Esophagus muscularis mucosa (tissue), 4 donors: ENCODE measurements at regions not wholly inside any gene's neighbourhood (a gene's known extent, or its start where the extent isn't known, plus 50 kb on each side); places are given as distances from the start of the nearest gene placed in this dataset.

Source experiments
- DNase-seq: peaks from one replicate; pipeline ENCODE4 v3.0.0-alpha.2; 2017; ENCODE audit errors: extremely low spot score
- H3K27ac ChIP-seq, 4 donors: fragments of 200-600 bp; sonication (generic); replicated peaks in 1 of 4; 1 replicate in 3 of 4; 2 replicates in 1 of 4; pipeline ENCODE4 v1.5.1; 2016 to 2019; ENCODE audit warnings: mild to moderate bottlenecking in 1 of 4
- H3K27me3 ChIP-seq, 4 donors: fragments of 200-600 bp; sonication (generic); one replicate each; pipeline versions ENCODE4 v1.5.1 to v1.6.0; 2016 to 2019
- H3K36me3 ChIP-seq, 4 donors: fragments of 200-600 bp; sonication (generic); one replicate each; pipeline ENCODE4 v1.5.1; 2016 to 2019
- H3K4me1 ChIP-seq, 4 donors: fragments of 200-600 bp; sonication (generic); one replicate each; pipeline ENCODE4 v1.5.1; 2016 to 2019
- H3K4me3 ChIP-seq, 4 donors: fragments of 200-600 bp; sonication (generic); 1 replicate in 2 of 4; 2 replicates in 2 of 4; pipeline ENCODE4 v1.5.1; 2016 to 2019; ENCODE audit warnings: mild to moderate bottlenecking in 4 of 4, moderate library complexity in 1 of 4
- H3K9me3 ChIP-seq, 4 donors: fragments of 200-600 bp; sonication (generic); 1 replicate in 3 of 4; 2 replicates in 1 of 4; pipeline ENCODE4 v1.5.1; 2016 to 2019
- CTCF ChIP-seq, 3 experiments: fragments of 200-600 bp in 2 of 3; fragments of 450-650 bp in 1 of 3; sonication (generic) in 2 of 3; IDR thresholded peaks; one replicate each; pipeline ENCODE4 v1.5.1; 2017 to 2019; ENCODE audit warnings: antibody characterized with exemption in 3 of 3, mild to moderate bottlenecking in 2 of 3, moderate library complexity in 1 of 3
- EP300 ChIP-seq: sonication (generic); formaldehyde crosslinking; IDR thresholded peaks from one replicate; pipeline ENCODE4 v1.6.1; 2017; ENCODE audit warnings: antibody characterized with exemption
- POLR2A ChIP-seq: fragments of 450-650 bp; IDR thresholded peaks from one replicate; pipeline ENCODE4 v1.6.1; 2017; ENCODE audit warnings: antibody characterized with exemption, moderate library complexity, mild to moderate bottlenecking, low read depth
- POLR2AphosphoS5 ChIP-seq, 2 donors: sonication (generic); formaldehyde crosslinking; IDR thresholded peaks; one replicate each; pipeline ENCODE4 v1.6.1; 2017; ENCODE audit warnings: antibody characterized with exemption in 2 of 2
- WGBS: methylation state at CpG from one replicate; pipeline ENCODE4 v1.1.5; 2018; 5-methylcytosine and 5-hydroxymethylcytosine counted together
- intact Hi-C: fragments of 100-400 bp; cut with DNase I; formaldehyde crosslinking; loops from one replicate; pipeline ENCODE4 v1.15.1; 2023

- H3K4me1 ChIP-seq: peaks cover 0 to 4% (median 0%) of the 10 kb centered on the region in 4 donors
- no peaks in the 10 kb centered on the region for H3K27me3 ChIP-seq
- H3K4me3 ChIP-seq: no peak overlapping the region
- no peak for DNase-seq
- H3K27ac ChIP-seq: no peak overlapping the region
- H3K9me3 ChIP-seq: no peaks in the 10 kb centered on the region
- TF ChIP-seq CTCF (IDR thresholded peaks at IDR 0.05) (no peak), POLR2A (no peak), POLR2AphosphoS5 (IDR thresholded peaks at IDR 0.05) (no peak), EP300 (no peak)
- WGBS: 89% methylated on average over 7 of the region's 7 CpGs
- intact Hi-C loops: no loop called here
- H3K36me3 ChIP-seq: no peaks in the 10 kb centered on the region
These were observed 151.5 kb upstream of the PARP11 start for GRCh38 chr12:4024701-4025100.

- intact Hi-C loops: no loop called here
- WGBS: 85% methylated on average over 7 of the region's 12 CpGs
These were observed 142.3 kb upstream of the PARP11 start for GRCh38 chr12:4015225-4016091.

GRCh38 chr12:4014858-4015224 is 141.6 kb upstream of the PARP11 start:
- Histone ChIP-seq H3K27ac (no peak overlapping the region), H3K27me3 (no peaks in the 10 kb centered on the region), H3K4me3 (no peak overlapping the region), H3K9me3 (no peaks in the 10 kb centered on the region), H3K4me1 (no peaks in the 10 kb centered on the region), H3K36me3 (no peaks in the 10 kb centered on the region)
- DNase-seq: no peak
- intact Hi-C loops: no loop called here
- TF ChIP-seq EP300 (no peak), CTCF (IDR thresholded peaks at IDR 0.05) (no peak), POLR2AphosphoS5 (IDR thresholded peaks at IDR 0.05) (no peak), POLR2A (no peak)
- 87% methylated on average over 5 of the region's 6 CpGs for WGBS

More at GRCh38 chr12:4015225-4016091, 142.3 kb upstream of the PARP11 start:
- Histone ChIP-seq H3K9me3 (no peaks in the 10 kb centered on the region), H3K36me3 (no peaks in the 10 kb centered on the region), H3K4me1 (no peaks in the 10 kb centered on the region), H3K27ac (no peak overlapping the region), H3K27me3 (no peaks in the 10 kb centered on the region), H3K4me3 (no peak overlapping the region)
- no peak for DNase-seq
- no peak for TF ChIP-seq EP300
- no peak for TF ChIP-seq POLR2A
- no peak for TF ChIP-seq CTCF (IDR thresholded peaks at IDR 0.05)
- TF ChIP-seq POLR2AphosphoS5 (IDR thresholded peaks at IDR 0.05): no peak

- no peaks in the 10 kb centered on the region for H3K4me1 ChIP-seq
These were observed 141.2 kb upstream of the PARP11 start for GRCh38 chr12:4014444-4014843.

More at GRCh38 chr12:4014444-4014843, 141.2 kb upstream of the PARP11 start:
- no peak overlapping the region for H3K27ac ChIP-seq
- TF ChIP-seq POLR2A (no peak), CTCF (IDR thresholded peaks at IDR 0.05) (no peak), POLR2AphosphoS5 (IDR thresholded peaks at IDR 0.05) (no peak)
- intact Hi-C loops: no loop called here
- 84% methylated on average over 2 of the region's 2 CpGs for WGBS
- no peak for DNase-seq
- H3K9me3 ChIP-seq: no peaks in the 10 kb centered on the region
- no peak overlapping the region for H3K4me3 ChIP-seq
- H3K36me3 ChIP-seq: no peaks in the 10 kb centered on the region
- H3K27me3 ChIP-seq: no peaks in the 10 kb centered on the region
